ENCODE measurements at regions not wholly inside any gene's neighbourhood (a gene's known extent, or its start where the extent isn't known, plus 50 kb on each side); places are given as distances from the start of the nearest gene placed in this dataset.

DNA sequence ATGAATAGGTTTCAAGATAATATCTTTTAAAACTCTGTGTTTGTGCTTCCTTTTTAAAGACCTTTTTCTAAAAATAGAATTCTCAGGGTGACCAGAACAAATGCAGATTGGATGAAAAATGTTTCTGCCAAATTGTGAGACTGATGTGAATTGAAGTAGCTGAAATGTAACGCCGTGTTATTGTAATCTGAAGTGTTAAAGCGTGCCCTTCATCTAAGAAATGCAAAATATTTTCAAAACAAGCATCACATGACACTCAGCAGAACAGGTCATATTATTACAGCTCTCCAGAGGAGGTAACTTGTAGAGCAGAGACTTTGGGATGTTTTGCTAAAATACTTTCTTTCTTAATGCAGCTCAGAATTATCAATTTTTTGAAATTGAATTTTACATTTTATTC lies 90.0 kb upstream of the PLEKHA5 start:
- TF ChIP-seq EP300 (conservative IDR thresholded peaks at IDR 0.05; ENCODE audit: poor library complexity, severe bottlenecking) (no peak), RAD21 (conservative IDR thresholded peaks at IDR 0.05) (no peak), EZH2 (IDR thresholded peaks at IDR 0.05; ENCODE audit: borderline replicate concordance, insufficient read depth, low read length, poor library complexity, severe bottlenecking) (no peak), TAF1 (IDR thresholded peaks at IDR 0.05; ENCODE audit: low read depth) (no peak), POLR2AphosphoS5 (IDR thresholded peaks at IDR 0.05) (no peak), MXI1 (conservative IDR thresholded peaks at IDR 0.05; ENCODE audit: poor library complexity, severe bottlenecking) (no peak), SMC3 (conservative IDR thresholded peaks at IDR 0.05; ENCODE audit: poor library complexity) (no peak)
- TF ChIP-seq, protein P1, sequence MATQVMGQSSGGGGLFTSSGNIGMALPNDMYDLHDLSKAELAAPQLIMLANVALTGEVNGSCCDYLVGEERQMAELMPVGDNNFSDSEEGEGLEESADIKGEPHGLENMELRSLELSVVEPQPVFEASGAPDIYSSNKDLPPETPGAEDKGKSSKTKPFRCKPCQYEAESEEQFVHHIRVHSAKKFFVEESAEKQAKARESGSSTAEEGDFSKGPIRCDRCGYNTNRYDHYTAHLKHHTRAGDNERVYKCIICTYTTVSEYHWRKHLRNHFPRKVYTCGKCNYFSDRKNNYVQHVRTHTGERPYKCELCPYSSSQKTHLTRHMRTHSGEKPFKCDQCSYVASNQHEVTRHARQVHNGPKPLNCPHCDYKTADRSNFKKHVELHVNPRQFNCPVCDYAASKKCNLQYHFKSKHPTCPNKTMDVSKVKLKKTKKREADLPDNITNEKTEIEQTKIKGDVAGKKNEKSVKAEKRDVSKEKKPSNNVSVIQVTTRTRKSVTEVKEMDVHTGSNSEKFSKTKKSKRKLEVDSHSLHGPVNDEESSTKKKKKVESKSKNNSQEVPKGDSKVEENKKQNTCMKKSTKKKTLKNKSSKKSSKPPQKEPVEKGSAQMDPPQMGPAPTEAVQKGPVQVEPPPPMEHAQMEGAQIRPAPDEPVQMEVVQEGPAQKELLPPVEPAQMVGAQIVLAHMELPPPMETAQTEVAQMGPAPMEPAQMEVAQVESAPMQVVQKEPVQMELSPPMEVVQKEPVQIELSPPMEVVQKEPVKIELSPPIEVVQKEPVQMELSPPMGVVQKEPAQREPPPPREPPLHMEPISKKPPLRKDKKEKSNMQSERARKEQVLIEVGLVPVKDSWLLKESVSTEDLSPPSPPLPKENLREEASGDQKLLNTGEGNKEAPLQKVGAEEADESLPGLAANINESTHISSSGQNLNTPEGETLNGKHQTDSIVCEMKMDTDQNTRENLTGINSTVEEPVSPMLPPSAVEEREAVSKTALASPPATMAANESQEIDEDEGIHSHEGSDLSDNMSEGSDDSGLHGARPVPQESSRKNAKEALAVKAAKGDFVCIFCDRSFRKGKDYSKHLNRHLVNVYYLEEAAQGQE (IDR thresholded peaks at IDR 0.05; ENCODE audit: borderline replicate concordance), result no peak
- TF ChIP-seq, protein P2, sequence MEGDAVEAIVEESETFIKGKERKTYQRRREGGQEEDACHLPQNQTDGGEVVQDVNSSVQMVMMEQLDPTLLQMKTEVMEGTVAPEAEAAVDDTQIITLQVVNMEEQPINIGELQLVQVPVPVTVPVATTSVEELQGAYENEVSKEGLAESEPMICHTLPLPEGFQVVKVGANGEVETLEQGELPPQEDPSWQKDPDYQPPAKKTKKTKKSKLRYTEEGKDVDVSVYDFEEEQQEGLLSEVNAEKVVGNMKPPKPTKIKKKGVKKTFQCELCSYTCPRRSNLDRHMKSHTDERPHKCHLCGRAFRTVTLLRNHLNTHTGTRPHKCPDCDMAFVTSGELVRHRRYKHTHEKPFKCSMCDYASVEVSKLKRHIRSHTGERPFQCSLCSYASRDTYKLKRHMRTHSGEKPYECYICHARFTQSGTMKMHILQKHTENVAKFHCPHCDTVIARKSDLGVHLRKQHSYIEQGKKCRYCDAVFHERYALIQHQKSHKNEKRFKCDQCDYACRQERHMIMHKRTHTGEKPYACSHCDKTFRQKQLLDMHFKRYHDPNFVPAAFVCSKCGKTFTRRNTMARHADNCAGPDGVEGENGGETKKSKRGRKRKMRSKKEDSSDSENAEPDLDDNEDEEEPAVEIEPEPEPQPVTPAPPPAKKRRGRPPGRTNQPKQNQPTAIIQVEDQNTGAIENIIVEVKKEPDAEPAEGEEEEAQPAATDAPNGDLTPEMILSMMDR (IDR thresholded peaks at IDR 0.05; ENCODE audit: poor library complexity, severe bottlenecking), result no peak
- Histone ChIP-seq H3K79me2 (replicated peaks; ENCODE audit: insufficient read depth, low read length) (no peaks in the 10 kb centered on the region), H3K4me3 (ENCODE audit: low read length) (no peak overlapping the region), H3K27me3 (ENCODE audit: insufficient read depth, low read depth, low read length) (no peaks in the 10 kb centered on the region), H3K9me2 (ENCODE audit: insufficient read depth, low read length) (no peaks in the 10 kb centered on the region), H3F3A (ENCODE audit: insufficient read depth, low read length, poor library complexity, severe bottlenecking) (no peaks in the 10 kb centered on the region), H2AFZ (ENCODE audit: low read depth, low read length) (no peak overlapping the region), H3K27ac (ENCODE audit: low read length) (no peak overlapping the region), H4K20me1 (ENCODE audit: insufficient read depth) (no peaks in the 10 kb centered on the region), H3K9me3 (ENCODE audit: low read length) (no peaks in the 10 kb centered on the region), H3K4me2 (ENCODE audit: low read length) (no peak overlapping the region), H3K9ac (ENCODE audit: low read length) (no peak overlapping the region), H3K36me3 (ENCODE audit: insufficient read depth, low read length) (no peaks in the 10 kb centered on the region)

DNA sequence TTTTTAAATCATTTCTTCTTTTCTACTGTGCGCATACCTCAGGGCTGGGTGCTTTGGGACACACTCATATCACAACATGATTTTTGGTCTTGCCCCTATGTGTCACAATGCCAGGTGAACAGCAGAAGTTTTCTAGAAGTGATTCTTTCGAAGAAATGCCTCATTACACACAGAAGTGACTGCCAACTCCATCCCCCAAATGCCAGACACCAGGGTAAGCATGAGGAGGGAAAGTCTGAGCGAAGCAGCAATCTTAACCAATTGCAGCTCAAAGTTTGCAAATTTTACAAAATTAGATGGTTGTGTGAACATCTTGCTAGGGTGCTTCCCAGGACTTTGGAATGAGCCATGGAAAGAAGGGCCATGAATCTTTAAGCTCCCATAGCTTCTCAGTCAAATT lies 87.3 kb upstream of the PLEKHA5 start:
- H3K9me3 ChIP-seq (ENCODE audit: low read length), result peaks cover 4% of the 10 kb centered on the region
- no peak overlapping the region for H3K9ac ChIP-seq (ENCODE audit: low read length)
- no peaks in the 10 kb centered on the region for H4K20me1 ChIP-seq (ENCODE audit: insufficient read depth)
- H3K4me3 ChIP-seq (ENCODE audit: low read length), result no peak overlapping the region
- no peaks in the 10 kb centered on the region for H3K27me3 ChIP-seq (ENCODE audit: insufficient read depth, low read depth, low read length)
- H3F3A ChIP-seq (ENCODE audit: insufficient read depth, low read length, poor library complexity, severe bottlenecking), result no peaks in the 10 kb centered on the region
- no peaks in the 10 kb centered on the region for H3K79me2 ChIP-seq (replicated peaks; ENCODE audit: insufficient read depth, low read length)
- H3K9me2 ChIP-seq (ENCODE audit: insufficient read depth, low read length), result no peaks in the 10 kb centered on the region
- no peak for TF ChIP-seq EZH2 (IDR thresholded peaks at IDR 0.05; ENCODE audit: borderline replicate concordance, insufficient read depth, low read length, poor library complexity, severe bottlenecking)
- no peak for TF ChIP-seq POLR2AphosphoS5 (IDR thresholded peaks at IDR 0.05)
- TF ChIP-seq, protein P1 (IDR thresholded peaks at IDR 0.05; ENCODE audit: borderline replicate concordance), result no peak
- H3K27ac ChIP-seq (ENCODE audit: low read length), result no peak overlapping the region
- H3K4me2 ChIP-seq (ENCODE audit: low read length), result no peak overlapping the region
- no peaks in the 10 kb centered on the region for H3K36me3 ChIP-seq (ENCODE audit: insufficient read depth, low read length)
- no peak overlapping the region for H2AFZ ChIP-seq (ENCODE audit: low read depth, low read length)
